Activated T-helper 1 cell treated with Interleukin-2 at 50 U/mL for 16 hours (primary cell): ENCODE measurements at regions not wholly inside any gene's neighbourhood (a gene's known extent, or its start where the extent isn't known, plus 50 kb on each side); places are given as distances from the start of the nearest gene placed in this dataset.
"Not testable (repeated sequence)": the region's sequence is repeated elsewhere in the genome, so short reads cannot be mapped to it uniquely, and the experiment has no call there.

Experiments
- DNase-seq: peaks from one replicate; pipeline ENCODE4 v3.0.0-alpha.2; 2020; ENCODE audit warnings: low read depth

DNA sequence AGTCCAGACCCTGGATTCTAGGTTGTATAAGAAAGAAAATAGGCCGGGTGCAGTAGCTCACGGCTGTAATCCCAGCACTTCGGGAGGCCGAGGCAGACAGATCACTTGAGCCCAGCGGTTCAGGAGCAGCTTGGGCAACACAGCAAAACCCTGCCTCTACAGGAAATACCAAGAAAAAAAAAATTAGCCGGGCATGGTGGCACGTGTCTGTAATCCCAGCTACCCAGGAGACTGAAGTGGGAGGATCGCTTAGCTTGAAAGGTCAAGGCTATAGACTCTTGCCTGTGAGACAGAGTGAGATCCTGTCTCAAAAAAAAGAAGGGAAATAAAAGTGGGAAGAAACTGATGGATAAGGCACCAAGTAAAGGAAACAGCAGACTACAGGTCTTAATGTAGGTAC is 287.9 kb upstream of the KLF14 start:
- DNase-seq, result no peak

DNA sequence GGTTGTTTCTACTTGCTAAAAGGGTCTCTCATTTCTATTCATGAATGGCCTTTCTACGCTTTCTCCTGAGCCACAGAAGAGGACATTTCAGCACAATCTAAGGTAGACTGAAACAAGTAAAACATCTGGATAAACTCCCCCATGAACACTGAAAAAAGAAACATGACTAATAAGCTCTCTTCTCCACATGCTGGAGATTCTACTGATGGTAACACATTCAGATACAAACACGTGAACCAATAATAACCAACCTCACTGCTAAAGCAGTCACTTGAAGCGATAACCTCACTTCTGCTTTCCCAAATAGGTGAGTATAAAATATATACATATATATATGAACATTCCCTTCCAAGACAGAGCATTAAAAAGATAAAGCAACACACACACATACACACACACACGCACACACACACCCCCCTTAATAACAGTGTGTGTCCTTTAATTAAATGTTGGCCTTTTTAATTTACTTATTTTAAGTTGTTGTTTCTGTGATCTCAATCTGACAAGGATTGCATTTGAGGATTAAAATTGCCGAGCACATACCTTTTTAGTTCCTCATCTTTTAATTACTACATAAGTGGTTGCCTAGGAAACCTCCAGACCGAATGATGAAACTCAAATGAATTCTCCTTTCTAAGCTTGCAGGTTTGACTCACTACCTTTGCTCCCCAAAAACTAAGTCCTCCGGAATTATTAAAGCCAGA is 292.4 kb upstream of the KLF14 start:
- no peak for DNase-seq

DNA sequence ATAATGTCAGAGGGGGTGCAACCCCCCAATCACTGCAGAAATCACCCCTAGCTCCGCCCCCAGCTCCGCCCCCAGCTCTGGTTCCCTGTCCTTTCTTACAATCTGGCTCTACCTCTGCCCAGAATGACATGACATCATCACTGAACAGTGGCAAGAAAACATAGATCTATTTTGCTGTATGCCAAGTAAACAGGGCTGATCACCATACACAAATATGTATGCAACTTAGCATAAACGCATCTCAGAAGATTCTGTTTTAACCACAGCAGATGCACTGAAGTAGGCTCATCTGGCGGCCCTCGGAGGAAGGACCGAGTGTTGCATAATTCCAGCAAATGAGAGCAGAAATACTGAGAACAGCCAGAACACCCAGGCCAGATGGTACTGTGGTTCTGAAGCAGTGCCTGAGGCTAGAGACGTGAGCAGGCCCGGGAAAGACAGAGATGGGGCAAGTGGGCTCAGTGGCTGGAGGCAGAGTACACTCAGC is 293.3 kb upstream of the KLF14 start:
- DNase-seq, result no peak

DNA sequence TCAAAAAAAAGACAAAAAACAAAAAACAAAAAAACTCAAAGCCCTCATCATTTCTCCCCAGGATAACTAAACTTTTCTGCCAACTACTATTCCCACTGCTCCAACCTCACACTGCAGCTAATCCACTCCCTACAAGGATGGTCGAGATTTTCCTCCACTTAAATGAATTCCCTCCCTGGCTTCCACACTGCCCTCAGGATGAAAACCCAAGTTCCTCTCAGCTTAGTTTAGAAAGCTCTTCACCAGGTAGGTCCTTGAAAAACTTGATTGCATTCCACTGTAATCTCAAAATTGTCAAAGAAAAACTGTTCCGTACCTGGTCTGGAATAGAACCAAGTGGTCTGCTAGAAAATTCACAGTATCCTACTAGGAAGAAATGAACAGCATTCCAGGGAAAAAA is 294.3 kb upstream of the KLF14 start:
- no peak for DNase-seq

DNA sequence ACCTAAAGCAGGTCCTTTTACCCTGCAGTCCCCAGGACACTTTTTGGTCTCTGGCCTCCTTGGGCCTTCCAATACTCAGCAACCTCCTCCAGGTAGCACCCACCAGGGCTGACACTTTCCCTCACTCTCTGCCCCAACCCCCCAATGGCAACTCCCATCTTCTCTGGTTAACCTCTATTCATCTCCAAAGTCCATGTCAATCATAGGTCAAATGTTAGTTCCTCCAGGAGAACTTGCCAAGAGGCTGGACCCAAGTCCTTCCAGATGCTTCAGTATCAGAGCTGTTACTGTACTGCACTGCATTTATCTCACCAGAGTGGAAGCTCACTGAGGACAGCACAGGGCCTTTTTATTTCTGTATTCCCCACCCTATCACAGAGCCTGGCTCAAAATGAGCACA is 295.0 kb upstream of the KLF14 start:
- DNase-seq, result no peak

DNA sequence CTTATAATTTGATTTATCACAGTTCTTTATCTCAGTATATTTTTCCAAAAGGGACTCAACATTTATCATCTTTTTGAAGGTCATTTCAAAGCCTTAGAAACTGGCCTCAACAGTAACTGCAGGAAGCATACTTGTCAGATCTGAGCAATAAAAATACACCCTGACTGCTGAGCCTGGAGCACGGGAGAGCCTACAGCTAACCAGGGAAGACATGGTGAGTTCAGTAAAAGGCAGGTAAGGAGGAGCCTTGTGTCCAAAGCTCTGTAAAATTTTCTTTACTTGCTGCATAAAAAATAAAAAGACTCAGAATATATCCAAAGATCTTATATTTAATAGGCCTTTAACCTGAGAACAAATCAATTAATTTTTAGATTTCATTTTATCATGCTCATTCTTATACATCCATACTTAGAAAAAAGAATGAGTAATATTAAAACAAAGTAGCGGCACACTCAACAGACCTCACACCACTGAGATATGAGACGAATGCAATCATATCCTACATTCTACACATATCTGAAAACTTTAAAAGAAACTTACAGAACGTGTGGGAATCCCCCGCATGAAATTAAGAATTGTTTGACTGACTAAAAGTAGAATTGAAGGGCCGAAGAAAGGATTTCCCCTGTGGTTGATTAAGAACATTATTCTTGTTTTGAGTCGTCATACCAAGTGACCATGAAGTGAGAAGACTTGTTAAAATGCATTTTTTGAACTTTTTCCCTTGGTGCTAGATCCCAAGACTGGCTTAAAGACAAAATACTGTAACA is 296.4 kb upstream of the MKLN1 start:
- DNase-seq, result no peak

DNA sequence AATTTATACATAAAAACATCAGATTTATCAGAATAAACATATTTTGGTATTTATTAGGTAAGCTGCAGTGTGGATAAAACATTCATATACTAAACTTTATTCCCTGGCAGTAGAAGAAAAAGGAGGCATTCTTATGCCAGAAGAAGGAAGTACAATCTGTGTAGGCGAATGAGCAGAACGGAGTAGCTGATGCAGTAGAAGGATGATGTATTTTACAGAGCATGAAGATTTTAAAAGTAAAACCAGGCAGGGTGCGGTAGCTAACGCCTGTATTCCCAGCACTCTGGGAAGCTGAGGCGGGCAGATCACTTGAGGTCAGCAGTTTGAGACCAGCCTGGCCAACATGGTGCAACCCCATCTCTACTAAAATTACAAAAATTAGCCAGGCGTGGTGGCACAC is 294.9 kb upstream of the MKLN1 start:
- no peak for DNase-seq

DNA sequence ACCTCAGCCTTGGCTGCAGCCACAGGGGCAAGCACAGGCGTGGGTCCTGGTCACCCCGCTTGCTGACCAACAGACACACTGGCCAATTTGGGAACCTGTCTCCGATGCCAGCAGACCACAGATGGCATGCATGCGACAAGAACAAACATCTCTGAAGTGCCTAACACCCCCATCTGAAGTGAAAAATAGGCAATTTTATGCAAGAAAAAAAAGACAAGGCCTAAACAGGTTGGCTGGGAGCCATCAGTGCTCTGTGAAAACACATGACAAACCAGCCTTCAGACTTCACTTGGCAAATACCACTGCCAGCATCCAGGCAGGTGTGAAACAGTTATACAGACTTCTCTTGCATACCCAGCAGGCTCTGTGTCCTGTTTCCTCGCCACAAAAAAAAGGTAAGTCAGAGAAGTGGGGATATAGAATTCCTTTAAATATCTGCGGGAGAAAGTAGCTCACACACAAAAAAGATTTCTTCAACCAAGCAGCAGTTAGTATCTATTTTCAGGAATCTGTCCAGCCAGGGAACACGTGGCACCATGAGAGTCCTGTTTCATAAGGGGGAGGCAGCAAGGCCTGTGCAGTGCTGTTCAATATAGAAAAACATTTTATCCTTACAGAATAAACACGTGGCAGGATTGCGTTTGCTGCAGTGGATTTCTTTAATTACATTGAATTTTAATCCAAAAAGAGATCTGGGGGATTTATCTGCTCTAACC is 293.4 kb upstream of the MKLN1 start:
- DNase-seq, result no peak

DNA sequence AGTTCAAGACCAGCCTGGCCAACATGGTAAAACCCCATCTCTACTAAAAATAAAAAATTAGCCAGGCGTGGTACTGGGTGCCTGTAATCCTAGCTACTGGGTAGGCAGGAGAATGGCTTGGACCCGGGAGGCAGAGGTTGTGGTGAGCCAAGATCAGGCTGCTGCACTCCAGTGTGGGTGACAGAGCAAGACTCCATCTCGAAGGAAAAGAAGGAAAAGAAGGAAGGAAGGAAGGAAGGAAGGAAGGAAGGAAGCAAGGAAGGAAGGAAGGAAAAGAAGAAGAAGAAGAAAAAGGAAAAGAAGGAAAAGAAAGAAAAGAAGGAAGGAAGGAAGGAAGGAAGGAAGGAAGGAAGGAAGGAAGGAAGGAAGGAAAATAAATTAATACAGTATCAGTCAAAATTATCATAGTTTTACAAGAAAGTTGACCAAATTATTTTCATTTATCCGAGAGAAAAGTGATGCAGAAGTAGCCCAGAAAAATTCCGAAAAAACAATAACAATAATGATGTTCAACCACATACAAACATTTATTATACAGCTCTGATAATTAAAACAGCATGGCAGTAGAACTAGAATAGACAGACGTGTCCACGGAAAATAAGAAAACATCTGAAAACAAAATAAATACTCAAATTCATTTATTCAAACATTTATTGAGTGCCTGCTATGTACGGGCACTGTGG is 292.4 kb upstream of the MKLN1 start:
- no peak for DNase-seq

DNA sequence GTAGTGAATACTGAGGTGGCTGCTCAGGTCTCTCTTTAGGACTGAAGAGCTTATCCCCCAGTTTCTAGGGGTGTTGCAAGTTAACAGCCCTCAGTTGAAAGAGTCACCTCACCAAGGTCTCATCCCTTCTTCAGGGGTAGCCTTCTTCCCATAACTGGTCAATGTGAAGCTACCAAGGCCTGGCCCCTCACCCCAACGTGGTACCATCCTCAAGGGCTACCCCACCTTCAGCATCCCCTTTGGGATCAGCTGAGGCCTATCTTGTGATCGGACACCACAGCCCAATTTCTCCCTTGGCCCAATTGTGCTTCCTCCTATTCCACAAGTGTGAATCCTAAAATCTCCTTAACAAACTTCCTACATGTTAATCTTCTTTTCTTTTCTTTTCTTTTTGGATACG is 289.5 kb upstream of the MKLN1 start:
- no peak for DNase-seq

DNA sequence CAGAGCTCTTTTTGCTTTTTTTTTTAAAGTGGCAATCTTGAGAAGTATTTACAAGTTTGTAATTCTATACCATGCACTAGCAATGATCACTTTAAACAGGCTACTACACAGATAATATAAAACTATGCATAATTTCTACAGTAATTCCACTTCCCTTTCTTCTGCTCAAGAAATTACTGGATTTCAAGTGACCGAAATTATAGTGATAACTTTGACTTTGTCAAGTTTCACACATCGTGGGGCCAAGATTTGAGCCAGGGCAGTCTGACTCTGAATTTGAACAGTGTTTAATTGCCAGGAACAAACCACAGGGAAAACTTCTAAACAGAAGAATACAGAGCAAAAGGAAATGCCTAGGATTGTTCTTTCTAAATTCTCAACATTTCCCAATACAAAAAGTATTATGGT is 288.3 kb upstream of the MKLN1 start:
- no peak for DNase-seq

DNA sequence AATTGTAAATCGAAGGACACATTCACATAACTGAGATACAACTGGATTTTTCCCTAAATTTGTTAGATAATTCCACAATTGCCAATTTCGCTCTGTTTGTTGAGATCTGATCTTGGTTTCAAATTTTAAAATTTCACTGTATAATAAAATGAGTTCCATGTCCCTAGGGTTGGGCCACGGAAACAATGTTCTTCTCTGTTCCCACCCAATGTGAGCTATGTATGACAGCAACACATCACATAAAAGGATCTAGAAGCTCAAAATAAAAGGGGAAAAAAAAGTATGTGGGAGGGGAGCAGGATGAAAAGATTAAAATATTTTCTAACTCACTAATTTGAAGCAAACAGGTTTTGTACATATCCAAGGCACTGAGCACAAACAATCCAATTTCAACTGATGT is 287.8 kb upstream of the MKLN1 start:
- no peak for DNase-seq

DNA sequence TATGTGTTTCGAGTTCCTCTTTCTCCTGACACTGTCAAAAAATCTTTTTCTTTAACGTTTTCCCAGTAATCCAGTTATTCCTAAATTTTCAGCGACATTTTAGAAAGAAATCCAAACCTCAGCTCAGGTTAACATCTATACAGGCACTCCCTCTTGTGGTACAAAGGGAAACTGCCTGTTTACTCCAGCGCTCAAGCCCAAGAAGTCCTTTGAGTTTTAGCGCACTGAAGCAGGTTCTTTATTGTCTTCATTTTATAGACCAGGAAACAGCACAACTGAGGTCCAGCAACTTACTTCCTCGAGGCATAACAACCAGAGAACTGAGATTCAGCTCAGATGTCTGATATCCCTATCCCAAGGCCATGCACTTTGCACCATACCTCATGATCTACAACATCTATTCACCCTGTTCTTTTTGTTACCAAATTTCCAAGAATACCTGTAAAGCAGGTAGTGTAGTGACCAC is 287.2 kb upstream of the MKLN1 start:
- DNase-seq, result no peak

DNA sequence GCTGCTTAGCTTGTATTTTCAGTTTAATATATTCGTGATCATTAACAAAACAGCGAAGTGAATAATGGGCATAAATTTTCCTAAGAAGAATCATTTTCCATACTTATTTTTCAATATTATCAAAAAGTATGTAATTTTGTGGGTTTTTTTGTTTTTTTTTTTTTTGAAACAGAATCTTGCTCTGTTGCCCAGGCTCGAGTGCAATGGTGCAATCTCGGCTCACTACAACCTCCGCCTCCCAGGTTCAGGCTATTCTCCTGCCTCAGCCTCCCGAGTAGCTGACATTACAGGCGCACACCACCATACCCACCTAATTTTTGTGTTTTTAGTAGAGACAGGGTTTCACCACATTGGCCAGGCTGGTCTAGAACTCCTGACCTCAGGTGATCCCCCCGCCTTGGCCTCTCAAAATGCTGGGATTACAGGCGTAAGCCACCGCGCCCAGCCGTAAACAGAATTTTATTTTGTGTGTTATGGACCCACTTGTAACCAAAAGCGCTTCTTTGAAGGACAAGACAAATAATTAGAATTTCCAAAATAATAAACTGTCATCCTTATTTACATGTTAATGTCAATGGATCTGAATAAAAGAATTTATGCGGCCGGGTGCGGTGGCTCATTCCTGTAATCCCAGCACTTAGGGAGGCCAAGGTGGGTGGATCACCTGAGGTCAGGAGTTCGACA is 286.5 kb upstream of the MKLN1 start:
- not testable (repeated sequence) for DNase-seq

DNA sequence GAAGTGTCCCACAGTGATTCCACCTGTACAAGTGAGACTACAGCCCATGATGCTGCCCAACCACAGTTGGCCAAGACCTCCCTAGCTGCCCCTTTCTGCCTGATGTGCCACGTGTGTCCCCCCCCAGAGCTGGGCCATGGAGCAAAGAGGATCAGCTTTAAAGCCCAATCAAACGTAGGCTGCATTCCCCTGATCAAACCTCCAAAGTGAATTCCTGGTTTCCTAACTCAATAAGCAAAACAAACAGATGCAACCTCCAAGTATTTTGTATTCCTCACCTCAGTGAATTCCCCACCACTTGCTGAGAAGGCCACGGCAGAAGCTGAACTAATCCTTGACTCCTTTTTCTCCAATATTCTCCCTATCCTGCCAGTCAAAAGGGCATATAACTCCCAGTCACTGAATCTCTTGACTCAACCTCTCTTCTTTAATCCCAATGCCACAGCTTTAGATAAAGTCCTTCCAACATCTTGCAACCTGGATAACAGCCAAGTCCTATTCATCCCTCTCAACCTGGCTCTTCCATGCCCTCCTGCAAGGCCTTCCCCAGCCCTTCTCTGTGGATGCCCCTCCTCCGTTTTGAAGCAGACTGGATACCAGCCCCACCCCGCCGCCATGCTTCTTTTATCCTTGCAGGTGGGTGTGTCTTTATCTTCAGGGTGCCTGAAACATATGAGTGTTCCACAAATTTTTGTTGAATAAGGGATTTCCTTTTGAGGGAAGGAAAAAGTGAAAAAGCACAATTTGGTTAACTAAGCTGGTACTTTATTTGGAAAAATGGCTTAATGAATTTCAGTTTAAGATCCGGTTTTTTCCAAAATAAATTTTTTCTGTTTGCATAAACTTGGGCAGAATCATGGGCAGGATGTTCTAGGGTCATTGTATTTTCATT is 285.2 kb upstream of the MKLN1 start:
- no peak for DNase-seq

DNA sequence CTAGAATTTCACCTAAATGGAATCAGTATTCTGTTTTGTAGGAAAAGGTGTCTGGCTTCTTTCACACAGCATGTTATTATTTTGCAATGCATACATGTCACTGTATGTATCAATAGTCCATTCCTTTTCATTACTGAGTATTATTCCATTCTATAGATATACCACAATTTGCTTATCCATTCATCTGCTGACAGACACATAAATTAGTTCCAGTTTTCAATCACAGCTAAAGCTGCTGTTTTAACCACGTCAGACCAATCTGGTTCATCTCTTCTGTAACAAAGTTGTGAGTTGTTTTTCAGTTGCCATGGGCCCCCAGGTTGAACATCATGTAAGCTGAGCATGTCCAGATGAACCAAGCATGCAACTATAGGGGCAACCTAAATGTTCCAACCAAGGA is 282.1 kb upstream of the MKLN1 start:
- no peak for DNase-seq

DNA sequence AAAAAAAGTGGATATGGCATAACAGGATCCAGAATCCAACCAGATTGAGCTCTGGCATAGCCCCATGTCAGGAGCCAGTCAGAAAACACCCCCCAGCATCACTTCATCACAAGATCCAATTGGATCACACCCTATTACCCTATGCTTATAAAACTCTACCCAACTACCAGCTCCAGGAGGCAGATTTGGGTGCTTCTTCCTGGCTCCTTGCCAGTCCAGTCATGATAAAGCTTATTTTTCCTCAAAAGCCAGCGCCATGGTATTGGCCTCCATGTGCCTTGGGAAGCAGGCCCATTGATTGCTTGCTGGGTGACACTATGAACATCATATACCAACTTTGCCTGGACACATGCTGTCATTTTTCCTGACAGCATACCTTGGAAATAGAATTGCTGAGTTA is 281.4 kb upstream of the MKLN1 start:
- DNase-seq, result no peak

DNA sequence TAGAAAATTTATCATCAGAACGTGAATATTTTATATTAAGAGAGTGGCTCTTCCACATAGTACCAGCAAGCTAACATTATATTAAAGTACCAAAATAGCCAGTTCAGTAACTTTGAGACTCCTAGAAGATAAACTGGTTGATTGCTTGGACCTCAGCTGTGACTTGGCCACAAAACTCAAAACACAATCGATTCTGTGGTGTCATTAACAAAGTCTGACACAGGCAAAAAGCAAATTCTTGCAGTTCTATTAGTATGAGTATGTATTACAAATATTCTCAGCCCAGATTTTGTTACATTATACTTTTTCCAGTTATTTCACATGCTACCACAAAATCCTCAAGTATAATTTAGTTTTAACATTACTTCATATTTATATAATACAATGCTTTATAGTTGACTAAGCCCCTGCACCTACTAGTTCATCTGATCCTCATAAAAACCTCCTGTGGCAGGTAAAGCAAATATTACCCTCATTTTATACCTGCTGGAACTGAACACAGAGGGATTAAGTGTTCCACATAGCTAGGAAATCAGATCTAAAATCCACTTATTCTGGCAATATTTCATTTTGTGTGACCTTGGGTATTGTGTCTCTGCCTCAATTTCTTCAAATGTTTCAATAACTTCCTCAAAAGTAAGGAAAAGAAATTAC is 279.9 kb upstream of the MKLN1 start:
- no peak for DNase-seq

DNA sequence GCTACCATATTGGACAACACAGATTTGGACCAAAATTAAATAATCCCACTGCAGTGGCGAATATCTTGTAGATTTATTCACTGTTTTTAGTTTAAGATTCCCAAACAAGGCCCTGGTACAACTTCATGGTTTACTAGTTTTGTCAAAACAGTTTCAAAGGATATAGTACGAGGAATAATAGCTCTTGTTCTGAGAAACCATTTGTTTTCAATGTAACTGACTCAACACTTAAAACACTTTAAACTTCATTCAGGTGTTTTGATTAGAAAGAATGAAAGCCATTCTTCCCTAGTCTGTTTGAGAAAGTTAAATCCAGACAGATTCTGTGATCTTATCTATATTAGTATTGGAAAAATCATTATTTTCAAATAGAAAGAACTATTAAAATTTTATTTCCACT is 276.4 kb upstream of the MKLN1 start:
- DNase-seq, result no peak

DNA sequence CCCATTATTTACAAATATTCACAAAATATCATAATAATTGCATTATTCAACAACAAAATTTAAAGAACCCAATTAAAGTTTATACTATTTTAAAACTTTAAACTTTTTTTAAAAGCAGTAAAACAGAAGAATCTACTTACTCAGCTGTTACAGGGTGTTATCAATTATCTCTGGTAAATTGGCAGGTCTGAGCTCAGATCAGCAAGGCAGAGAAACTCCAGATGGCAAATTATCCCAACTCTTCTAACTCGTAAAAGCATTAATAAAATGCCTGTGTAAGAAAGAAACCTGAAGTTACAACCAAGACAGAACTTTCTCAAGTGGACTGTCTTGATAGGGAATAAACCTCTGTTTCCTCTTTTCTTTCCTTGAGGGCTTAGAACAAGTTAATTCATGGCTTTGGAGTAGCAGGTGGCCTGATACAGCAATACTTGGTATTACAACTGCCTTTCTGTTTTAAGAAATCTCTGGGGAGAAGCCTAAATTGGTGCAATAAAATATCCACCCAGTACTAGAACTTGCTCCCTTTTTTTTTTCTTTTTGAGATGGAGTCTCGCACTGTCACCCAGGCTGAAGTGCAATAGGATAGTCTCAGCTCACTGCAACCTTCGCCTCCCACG is 275.3 kb upstream of the MKLN1 start:
- DNase-seq, result no peak
